ENCODE measurements at regions not wholly inside any gene's neighbourhood (a gene's known extent, or its start where the extent isn't known, plus 50 kb on each side); places are given as distances from the start of the nearest gene placed in this dataset.

DNA sequence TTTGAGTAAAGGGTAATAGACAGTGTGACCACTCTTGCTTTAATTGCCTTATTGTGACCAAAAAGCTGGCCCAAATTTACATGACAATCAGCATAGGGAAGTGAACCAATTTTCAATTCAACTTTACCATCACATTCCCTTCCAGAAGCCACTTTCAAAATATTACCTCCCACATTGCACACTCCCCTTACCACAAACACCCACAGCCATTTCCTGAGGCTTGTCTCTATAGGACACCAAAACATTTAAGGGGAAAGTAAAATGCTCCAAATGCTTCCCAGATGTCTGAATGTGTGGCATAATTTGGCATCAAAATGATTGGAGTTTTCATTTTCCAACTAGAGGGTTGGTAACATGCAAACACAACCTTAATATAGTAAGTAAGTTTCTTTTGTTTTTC lies 616.1 kb downstream of the SLC4A3 start:
- H3K9me3 ChIP-seq (ENCODE audit: control insufficient read depth, insufficient read depth, low read length), result no peaks in the 10 kb centered on the region
- no peaks in the 10 kb centered on the region for H3K27me3 ChIP-seq (ENCODE audit: control insufficient read depth, insufficient read depth, low read length)
- H3K4me3 ChIP-seq (ENCODE audit: low read depth, low read length), result no peak overlapping the region
- H3K36me3 ChIP-seq (ENCODE audit: control insufficient read depth, insufficient read depth, low read length), result no peaks in the 10 kb centered on the region
- H3K27ac ChIP-seq (ENCODE audit: low read depth, low read length), result no peak overlapping the region
- no peak overlapping the region for H3K9ac ChIP-seq (ENCODE audit: low read depth, low read length)
- no peaks in the 10 kb centered on the region for H3K4me1 ChIP-seq (ENCODE audit: control insufficient read depth, insufficient read depth, low read length)

DNA sequence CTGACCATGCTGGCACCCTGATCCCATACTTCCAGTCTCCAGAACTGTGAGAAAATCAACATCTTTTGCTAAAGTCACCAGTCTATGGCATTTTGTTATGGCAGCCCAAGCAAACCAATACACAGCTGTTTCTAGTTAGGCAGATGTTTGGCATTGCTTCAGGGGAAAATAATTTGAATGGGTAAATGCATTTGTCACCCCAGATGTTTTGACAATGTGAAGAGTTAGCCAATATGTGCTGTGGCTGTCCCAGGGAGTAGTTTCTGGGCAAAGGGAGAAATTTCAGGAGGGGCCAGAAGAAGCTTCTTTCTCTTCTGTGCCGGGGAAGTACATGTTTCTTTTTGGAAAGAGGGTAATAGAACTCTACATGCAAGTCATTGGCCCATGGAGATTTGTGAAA lies 619.0 kb downstream of the SLC4A3 start:
- H3K27me3 ChIP-seq (ENCODE audit: control insufficient read depth, insufficient read depth, low read length), result no peaks in the 10 kb centered on the region
- no peak overlapping the region for H3K4me3 ChIP-seq (ENCODE audit: low read depth, low read length)
- no peaks in the 10 kb centered on the region for H3K36me3 ChIP-seq (ENCODE audit: control insufficient read depth, insufficient read depth, low read length)
- H3K4me1 ChIP-seq (ENCODE audit: control insufficient read depth, insufficient read depth, low read length), result no peaks in the 10 kb centered on the region
- H3K9ac ChIP-seq (ENCODE audit: low read depth, low read length), result no peak overlapping the region
- no peak overlapping the region for H3K27ac ChIP-seq (ENCODE audit: low read depth, low read length)
- H3K9me3 ChIP-seq (ENCODE audit: control insufficient read depth, insufficient read depth, low read length), result no peaks in the 10 kb centered on the region

DNA sequence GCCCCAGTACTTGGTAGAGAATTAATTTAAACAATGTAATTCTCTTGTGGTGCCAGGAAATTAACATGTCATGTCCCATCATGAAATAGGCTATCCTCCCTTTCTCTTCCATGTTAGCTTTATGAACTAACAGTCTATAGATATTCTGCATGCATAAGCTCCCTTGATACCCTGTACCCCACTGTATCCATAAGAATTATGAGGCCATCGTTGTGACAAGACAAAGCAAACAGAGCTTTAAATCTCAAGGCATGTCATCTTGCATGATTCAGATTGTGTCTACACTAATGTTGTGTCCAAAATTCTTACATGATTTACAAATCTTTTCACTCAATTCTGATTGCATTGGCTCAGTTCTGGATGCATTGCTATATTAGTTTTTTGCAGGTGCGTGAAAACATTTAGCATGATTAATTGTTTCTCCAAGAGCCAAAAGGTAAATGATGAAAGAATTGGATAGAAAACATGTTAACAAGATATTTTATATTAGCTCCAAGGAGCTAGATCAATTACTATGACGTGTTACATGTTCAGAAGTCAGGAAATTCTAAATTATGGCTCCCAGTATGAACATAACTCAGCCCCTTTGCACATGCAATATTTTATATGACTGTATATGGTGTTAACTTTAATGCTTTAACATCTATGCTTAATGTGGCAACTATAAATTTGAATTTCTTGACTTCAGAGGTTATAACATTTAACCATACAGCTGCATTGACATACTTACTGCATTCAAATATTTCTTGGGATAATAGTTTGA lies 620.3 kb downstream of the SLC4A3 start:
- H3K27me3 ChIP-seq (ENCODE audit: control insufficient read depth, insufficient read depth, low read length), result no peaks in the 10 kb centered on the region
- no peak overlapping the region for H3K4me3 ChIP-seq (ENCODE audit: low read depth, low read length)
- no peak overlapping the region for H3K27ac ChIP-seq (ENCODE audit: low read depth, low read length)
- H3K9ac ChIP-seq (ENCODE audit: low read depth, low read length), result no peak overlapping the region
- no peaks in the 10 kb centered on the region for H3K4me1 ChIP-seq (ENCODE audit: control insufficient read depth, insufficient read depth, low read length)
- H3K9me3 ChIP-seq (ENCODE audit: control insufficient read depth, insufficient read depth, low read length), result no peaks in the 10 kb centered on the region
- H3K36me3 ChIP-seq (ENCODE audit: control insufficient read depth, insufficient read depth, low read length), result no peaks in the 10 kb centered on the region

DNA sequence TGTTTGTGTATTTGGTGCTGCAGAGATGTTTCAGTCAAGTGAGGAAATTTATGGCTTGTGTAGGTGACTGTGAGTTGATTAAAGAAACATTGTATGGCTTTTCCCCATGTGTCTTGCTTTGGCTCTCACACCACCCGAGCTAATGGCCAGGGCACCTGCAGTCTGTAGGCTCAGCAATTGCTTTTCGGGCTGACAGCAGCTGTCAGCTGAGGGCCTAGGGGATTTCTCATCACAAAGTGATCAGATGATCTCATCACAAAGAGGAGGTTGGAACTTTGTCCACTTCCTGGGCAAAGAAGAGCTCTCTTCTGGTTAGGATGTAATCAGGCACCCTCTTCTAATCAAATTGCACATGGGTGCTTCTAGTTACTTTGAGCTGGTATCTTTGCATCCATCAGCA lies 632.2 kb downstream of the SLC4A3 start:
- Histone ChIP-seq H3K4me3 (ENCODE audit: low read depth, low read length) (no peak overlapping the region), H3K27ac (ENCODE audit: low read depth, low read length) (no peak overlapping the region), H3K9ac (ENCODE audit: low read depth, low read length) (no peak overlapping the region), H3K4me1 (ENCODE audit: control insufficient read depth, insufficient read depth, low read length) (no peaks in the 10 kb centered on the region), H3K27me3 (ENCODE audit: control insufficient read depth, insufficient read depth, low read length) (no peaks in the 10 kb centered on the region), H3K36me3 (ENCODE audit: control insufficient read depth, insufficient read depth, low read length) (no peaks in the 10 kb centered on the region), H3K9me3 (ENCODE audit: control insufficient read depth, insufficient read depth, low read length) (no peaks in the 10 kb centered on the region)

DNA sequence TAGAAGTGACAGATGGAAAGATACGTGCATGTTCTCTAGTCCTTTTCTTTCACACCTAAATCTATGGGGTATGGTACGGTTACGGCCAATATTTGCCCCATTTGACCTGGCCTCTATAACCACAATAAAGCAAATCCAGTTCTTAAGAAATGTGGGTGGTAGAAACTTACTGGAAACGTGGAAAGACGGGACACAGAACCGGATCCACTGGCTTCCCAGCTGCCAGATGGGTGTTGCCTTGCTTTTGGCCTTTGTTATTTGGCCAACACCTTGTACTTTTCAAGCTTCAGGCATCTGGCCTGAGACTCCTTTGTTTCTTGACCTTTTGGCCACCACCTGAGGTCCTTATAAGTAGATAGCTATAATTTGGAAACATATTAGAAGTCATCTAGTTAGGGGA lies 635.9 kb downstream of the SLC4A3 start:
- Histone ChIP-seq H3K27me3 (ENCODE audit: control insufficient read depth, insufficient read depth, low read length) (no peaks in the 10 kb centered on the region), H3K4me1 (ENCODE audit: control insufficient read depth, insufficient read depth, low read length) (no peaks in the 10 kb centered on the region), H3K36me3 (ENCODE audit: control insufficient read depth, insufficient read depth, low read length) (no peaks in the 10 kb centered on the region), H3K27ac (ENCODE audit: low read depth, low read length) (no peak overlapping the region), H3K4me3 (ENCODE audit: low read depth, low read length) (no peak overlapping the region), H3K9me3 (ENCODE audit: control insufficient read depth, insufficient read depth, low read length) (no peaks in the 10 kb centered on the region), H3K9ac (ENCODE audit: low read depth, low read length) (no peak overlapping the region)

- Histone ChIP-seq H3K27me3 (ENCODE audit: control insufficient read depth, insufficient read depth, low read length) (no peaks in the 10 kb centered on the region), H3K36me3 (ENCODE audit: control insufficient read depth, insufficient read depth, low read length) (no peaks in the 10 kb centered on the region), H3K4me1 (ENCODE audit: control insufficient read depth, insufficient read depth, low read length) (peaks cover 10% of the 10 kb centered on the region), H3K9me3 (ENCODE audit: control insufficient read depth, insufficient read depth, low read length) (no peaks in the 10 kb centered on the region), H3K9ac (ENCODE audit: low read depth, low read length) (no peak overlapping the region), H3K27ac (ENCODE audit: low read depth, low read length) (no peak overlapping the region), H3K4me3 (ENCODE audit: low read depth, low read length) (no peak overlapping the region)
Measured at GRCh38 chr2:220269367-220269766, 641.9 kb downstream of the SLC4A3 start.

DNA sequence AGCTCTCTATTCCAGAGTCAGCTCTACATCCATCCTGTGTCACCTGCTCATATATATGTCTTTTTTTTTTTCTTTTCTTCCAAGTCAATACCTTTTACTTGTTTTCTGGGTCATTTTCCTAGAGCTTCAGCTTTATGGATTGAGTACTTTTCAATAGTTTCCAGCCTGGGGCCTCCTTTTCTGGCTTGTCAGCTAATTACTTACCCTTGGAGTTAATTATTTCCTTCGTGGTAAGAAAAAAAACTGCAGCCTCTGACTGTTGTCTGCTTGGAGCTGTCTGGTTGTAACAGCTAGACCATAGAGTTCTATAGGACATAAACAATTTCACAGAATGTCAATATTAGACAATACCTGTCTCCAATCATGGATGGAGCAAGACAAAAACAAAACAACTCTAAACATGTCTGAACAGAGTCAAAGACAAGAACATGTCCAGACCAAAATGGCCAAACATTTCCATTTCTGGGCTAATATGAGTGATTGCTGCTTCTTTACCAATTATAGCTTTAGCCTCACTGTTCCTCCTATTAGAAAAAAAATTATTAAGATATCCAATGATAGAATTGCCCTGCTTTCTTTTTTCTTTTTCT lies 643.1 kb downstream of the SLC4A3 start:
- Histone ChIP-seq H3K9ac (ENCODE audit: low read depth, low read length) (no peak overlapping the region), H3K36me3 (ENCODE audit: control insufficient read depth, insufficient read depth, low read length) (no peaks in the 10 kb centered on the region), H3K27ac (ENCODE audit: low read depth, low read length) (no peak overlapping the region), H3K4me3 (ENCODE audit: low read depth, low read length) (no peak overlapping the region), H3K4me1 (ENCODE audit: control insufficient read depth, insufficient read depth, low read length) (peaks cover 10% of the 10 kb centered on the region), H3K9me3 (ENCODE audit: control insufficient read depth, insufficient read depth, low read length) (no peaks in the 10 kb centered on the region), H3K27me3 (ENCODE audit: control insufficient read depth, insufficient read depth, low read length) (no peaks in the 10 kb centered on the region)

DNA sequence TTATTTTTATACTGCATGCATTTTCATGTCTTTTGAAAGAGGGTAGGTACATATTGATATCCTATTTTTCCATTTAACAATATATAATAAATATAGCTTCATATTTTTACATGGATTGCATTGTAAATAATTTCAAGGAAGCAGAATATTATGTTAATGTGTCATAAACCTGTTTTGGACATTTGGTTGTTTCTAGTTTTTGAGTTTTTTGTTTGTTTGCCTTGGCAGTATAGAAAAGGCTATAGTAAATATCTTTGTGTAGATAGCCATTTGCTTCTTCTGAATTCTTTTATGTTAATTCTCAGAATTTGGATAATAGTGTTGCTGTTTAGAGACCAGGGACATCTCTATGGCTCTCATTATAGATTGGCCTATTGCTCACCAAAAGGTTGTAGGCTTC lies 645.2 kb downstream of the SLC4A3 start:
- no peak overlapping the region for H3K27ac ChIP-seq (ENCODE audit: low read depth, low read length)
- no peaks in the 10 kb centered on the region for H3K9me3 ChIP-seq (ENCODE audit: control insufficient read depth, insufficient read depth, low read length)
- no peak overlapping the region for H3K9ac ChIP-seq (ENCODE audit: low read depth, low read length)
- no peaks in the 10 kb centered on the region for H3K36me3 ChIP-seq (ENCODE audit: control insufficient read depth, insufficient read depth, low read length)
- H3K27me3 ChIP-seq (ENCODE audit: control insufficient read depth, insufficient read depth, low read length), result no peaks in the 10 kb centered on the region
- peaks cover 10% of the 10 kb centered on the region for H3K4me1 ChIP-seq (ENCODE audit: control insufficient read depth, insufficient read depth, low read length)
- H3K4me3 ChIP-seq (ENCODE audit: low read depth, low read length), result no peak overlapping the region

GRCh38 chr2:220273082-220273481 lies 645.7 kb downstream of the SLC4A3 start:
- Histone ChIP-seq H3K36me3 (ENCODE audit: control insufficient read depth, insufficient read depth, low read length) (no peaks in the 10 kb centered on the region), H3K4me1 (ENCODE audit: control insufficient read depth, insufficient read depth, low read length) (peaks cover 10% of the 10 kb centered on the region), H3K9me3 (ENCODE audit: control insufficient read depth, insufficient read depth, low read length) (no peaks in the 10 kb centered on the region), H3K4me3 (ENCODE audit: low read depth, low read length) (no peak overlapping the region), H3K27me3 (ENCODE audit: control insufficient read depth, insufficient read depth, low read length) (no peaks in the 10 kb centered on the region), H3K27ac (ENCODE audit: low read depth, low read length) (no peak overlapping the region), H3K9ac (ENCODE audit: low read depth, low read length) (no peak overlapping the region)

DNA sequence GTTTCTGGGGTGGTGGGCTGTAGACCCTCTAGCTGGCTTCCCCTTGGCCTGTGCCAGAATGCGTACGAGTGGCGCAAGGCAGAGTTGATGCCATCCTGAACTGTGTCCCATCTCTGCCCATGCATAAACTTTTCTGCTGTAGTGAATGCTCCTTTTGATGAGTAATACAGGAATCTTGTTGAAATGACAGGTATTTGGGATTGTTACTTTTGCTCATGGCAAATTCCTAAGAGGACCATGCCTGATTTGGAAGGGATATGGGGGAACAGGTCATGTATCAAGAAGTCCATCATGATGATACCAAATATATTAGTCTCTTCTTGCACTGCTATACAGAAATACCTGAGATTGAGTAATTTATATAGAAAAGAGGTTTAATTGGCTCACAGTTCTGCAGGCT lies 648.0 kb downstream of the SLC4A3 start:
- Histone ChIP-seq H3K4me1 (ENCODE audit: control insufficient read depth, insufficient read depth, low read length) (no peaks in the 10 kb centered on the region), H3K4me3 (ENCODE audit: low read depth, low read length) (no peak overlapping the region), H3K27me3 (ENCODE audit: control insufficient read depth, insufficient read depth, low read length) (no peaks in the 10 kb centered on the region), H3K27ac (ENCODE audit: low read depth, low read length) (no peak overlapping the region), H3K36me3 (ENCODE audit: control insufficient read depth, insufficient read depth, low read length) (no peaks in the 10 kb centered on the region), H3K9me3 (ENCODE audit: control insufficient read depth, insufficient read depth, low read length) (no peaks in the 10 kb centered on the region), H3K9ac (ENCODE audit: low read depth, low read length) (no peak overlapping the region)

GRCh38 chr2:220276741-220277444 lies 649.5 kb downstream of the SLC4A3 start:
- H3K9me3 ChIP-seq (ENCODE audit: control insufficient read depth, insufficient read depth, low read length), result no peaks in the 10 kb centered on the region
- H3K4me1 ChIP-seq (ENCODE audit: control insufficient read depth, insufficient read depth, low read length), result no peaks in the 10 kb centered on the region
- H3K27ac ChIP-seq (ENCODE audit: low read depth, low read length), result no peak overlapping the region
- no peaks in the 10 kb centered on the region for H3K27me3 ChIP-seq (ENCODE audit: control insufficient read depth, insufficient read depth, low read length)
- no peak overlapping the region for H3K9ac ChIP-seq (ENCODE audit: low read depth, low read length)
- H3K36me3 ChIP-seq (ENCODE audit: control insufficient read depth, insufficient read depth, low read length), result no peaks in the 10 kb centered on the region
- no peak overlapping the region for H3K4me3 ChIP-seq (ENCODE audit: low read depth, low read length)

All from HUES48 (cell line).